GM23338 (cell line): ENCODE measurements at regions not wholly inside any gene's neighbourhood (a gene's known extent, or its start where the extent isn't known, plus 50 kb on each side); places are given as distances from the start of the nearest gene placed in this dataset.

Experiments
- ATAC-seq: fragments of 200-7000 bp; cut with Tn5 transposase; 3 replicates; pipeline ENCODE4 v1.9.1; 2020
- DNase-seq: peaks from one replicate; pipeline ENCODE4 v3.0.0-alpha.2; 2015; ENCODE audit warnings: low spot score
- H2AFZ ChIP-seq: fragments of 200-600 bp; sonication (generic); 2 replicates; pipeline ENCODE4 v1.8.0; 2016; ENCODE audit warnings: antibody characterized with exemption, mild to moderate bottlenecking, moderate library complexity
- H3F3A ChIP-seq: fragments of 200-600 bp; sonication (generic); replicated peaks from 2 replicates; pipeline ENCODE4 v1.8.0; 2017; ENCODE audit warnings: antibody characterized with exemption, mixed run types, low read depth
- H3K27ac ChIP-seq: fragments of 200-600 bp; sonication (generic); 2 replicates; pipeline ENCODE4 v1.6.1; 2016; ENCODE audit warnings: low read depth
- H3K27me3 ChIP-seq: fragments of 200-600 bp; sonication (generic); 2 replicates; pipeline ENCODE4 v1.8.0; 2016; ENCODE audit warnings: mild to moderate bottlenecking, mixed run types, moderate library complexity; ENCODE audit not compliant: insufficient read depth
- H3K36me3 ChIP-seq: fragments of 200-600 bp; sonication (generic); 2 replicates; pipeline ENCODE4 v1.8.0; 2016; ENCODE audit warnings: mild to moderate bottlenecking; ENCODE audit not compliant: insufficient read depth
- H3K4me1 ChIP-seq: fragments of 200-600 bp; sonication (generic); 2 replicates; pipeline ENCODE4 v1.8.0; 2016; ENCODE audit warnings: mild to moderate bottlenecking, moderate library complexity; ENCODE audit not compliant: insufficient read depth
- H3K4me2 ChIP-seq: fragments of 200-600 bp; sonication (generic); 2 replicates; pipeline ENCODE4 v1.7.1; 2017; ENCODE audit warnings: mixed run types
- H3K4me3 ChIP-seq: fragments of 200-600 bp; sonication (generic); 2 replicates; pipeline ENCODE4 v1.6.1; 2016; ENCODE audit warnings: mixed run types
- H3K79me2 ChIP-seq: fragments of 200-600 bp; sonication (generic); replicated peaks from 2 replicates; pipeline ENCODE4 v1.8.0; 2017; ENCODE audit warnings: mild to moderate bottlenecking; ENCODE audit not compliant: insufficient read depth
- H3K9me2 ChIP-seq: fragments of 200-600 bp; sonication (generic); 2 replicates; pipeline ENCODE4 v1.8.0; 2017; ENCODE audit not compliant: insufficient read depth
- H4K20me1 ChIP-seq: fragments of 200-600 bp; sonication (generic); replicated peaks from 2 replicates; pipeline ENCODE4 v1.8.0; 2017; ENCODE audit warnings: mild to moderate bottlenecking; ENCODE audit not compliant: insufficient read depth
- H3K27ac Mint-ChIP-seq: 2 replicates; pipeline ENCODE4 v1.8.0; 2020; ENCODE audit warnings: inconsistent platforms, mild to moderate bottlenecking, moderate library complexity, mixed read lengths
- H3K27me3 Mint-ChIP-seq: 3 replicates; pipeline ENCODE4 v1.8.0; 2022; ENCODE audit warnings: low read depth, mild to moderate bottlenecking, moderate library complexity, mixed read lengths, inconsistent platforms; ENCODE audit not compliant: insufficient read depth, poor library complexity
- H3K36me3 Mint-ChIP-seq: 3 replicates; pipeline ENCODE4 v1.8.0; 2021; ENCODE audit warnings: low read depth, mild to moderate bottlenecking, inconsistent platforms, moderate library complexity, mixed read lengths
- H3K4me1 Mint-ChIP-seq: 3 replicates; pipeline ENCODE4 v1.8.0; 2020; ENCODE audit warnings: mild to moderate bottlenecking, inconsistent platforms, mixed read lengths
- H3K4me3 Mint-ChIP-seq: 3 replicates; pipeline ENCODE4 v1.8.0; 2021; ENCODE audit warnings: moderate library complexity, mild to moderate bottlenecking, inconsistent platforms, mixed read lengths
- H3K9me3 Mint-ChIP-seq: 3 replicates; pipeline ENCODE4 v1.8.0; 2020; ENCODE audit warnings: moderate library complexity, mild to moderate bottlenecking, inconsistent platforms, mixed read lengths
- CREB1 ChIP-seq: fragments of 250-450 bp; sonication (Bioruptor Pico); IDR thresholded peaks from 2 replicates; pipeline ENCODE4 v1.5.0; 2020; ENCODE audit warnings: low read depth, mild to moderate bottlenecking, moderate library complexity
- EZH2 ChIP-seq: fragments of 200-600 bp; sonication (generic); IDR thresholded peaks from one replicate; pipeline ENCODE4 v1.8.0; 2017; ENCODE audit warnings: antibody characterized with exemption, mild to moderate bottlenecking, low read depth; ENCODE audit not compliant: unreplicated experiment
- EZH2phosphoT487 ChIP-seq: fragments of 200-600 bp; sonication (generic); IDR thresholded peaks from one replicate; pipeline ENCODE4 v1.8.1; 2018; ENCODE audit warnings: antibody characterized with exemption; ENCODE audit not compliant: unreplicated experiment
- JUNB ChIP-seq: IDR thresholded peaks from one replicate; pipeline ENCODE4 v1.6.1; 2016; ENCODE audit warnings: antibody characterized with exemption; ENCODE audit not compliant: unreplicated experiment
- NANOG ChIP-seq: IDR thresholded peaks from 2 replicates; pipeline ENCODE4 v1.6.1; 2016; ENCODE audit warnings: antibody characterized with exemption, borderline replicate concordance
- POLR2AphosphoS5 ChIP-seq: IDR thresholded peaks from 2 replicates; pipeline ENCODE4 v1.6.1; 2016; ENCODE audit warnings: antibody characterized with exemption, low read depth
- STAT1 ChIP-seq: IDR thresholded peaks from one replicate; pipeline ENCODE4 v1.6.1; 2016; ENCODE audit warnings: antibody characterized with exemption; ENCODE audit not compliant: unreplicated experiment
- ZNF114 ChIP-seq: fragments of 250-450 bp; sonication (Bioruptor Pico); IDR thresholded peaks from 2 replicates; pipeline ENCODE4 v1.5.0; 2020; ENCODE audit warnings: mild to moderate bottlenecking, moderate library complexity
- ZNF331 ChIP-seq: fragments of 250-450 bp; sonication (Bioruptor Pico); IDR thresholded peaks from 2 replicates; pipeline ENCODE4 v1.5.0; 2020; ENCODE audit warnings: low read depth, mild to moderate bottlenecking, moderate library complexity
- TF ChIP-seq, protein P1 (sequence below): IDR thresholded peaks from one replicate; pipeline ENCODE4 v1.6.1; 2018; ENCODE audit warnings: antibody characterized with exemption; ENCODE audit not compliant: unreplicated experiment
- TF ChIP-seq, protein P2 (sequence below), 2 experiments: fragments of 200-600 bp in 1 of 2; sonication (generic) in 1 of 2; conservative IDR thresholded peaks; 2 replicates each; pipeline versions ENCODE4 v1.5.1 to v1.6.1; 2016 to 2017; ENCODE audit warnings: antibody characterized with exemption in 2 of 2, low read depth in 2 of 2, mild to moderate bottlenecking in 2 of 2, moderate library complexity in 1 of 2
- TF ChIP-seq, protein P3 (sequence below): fragments of 250-450 bp; sonication (Bioruptor Pico); IDR thresholded peaks from 2 replicates; pipeline ENCODE4 v1.5.0; 2020; ENCODE audit warnings: mild to moderate bottlenecking, moderate library complexity
- TF ChIP-seq, protein P4 (sequence below): IDR thresholded peaks from 2 replicates; pipeline ENCODE4 v1.6.1; 2016; ENCODE audit warnings: antibody characterized with exemption

DNA sequence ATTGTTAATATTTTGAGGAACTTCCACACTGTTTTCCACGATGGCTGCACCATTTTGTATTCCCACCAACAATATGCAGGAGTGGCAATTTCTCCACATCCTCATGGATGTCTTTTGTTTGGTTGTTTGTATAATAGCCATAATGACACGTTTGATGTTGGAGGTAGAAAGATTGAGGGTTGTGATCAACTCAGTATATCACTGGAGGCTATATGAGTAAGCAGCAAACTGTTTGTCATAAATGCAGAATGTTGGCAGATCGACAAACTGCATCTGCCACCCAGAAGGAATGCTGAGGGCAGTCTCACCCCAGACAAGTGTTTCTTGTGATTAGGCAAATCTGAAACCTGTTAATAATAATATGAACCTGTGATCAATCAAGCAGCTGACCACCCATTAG is 243.9 kb upstream of the WDFY3 start:
- Histone ChIP-seq H3K4me1 (no peaks in the 10 kb centered on the region), H2AFZ (no peak overlapping the region), H3K4me2 (no peak overlapping the region), H3K4me3 (no peak overlapping the region), H3K9me2 (no peaks in the 10 kb centered on the region), H3K36me3 (no peaks in the 10 kb centered on the region), H3K27me3 (no peaks in the 10 kb centered on the region), H4K20me1 (no peaks in the 10 kb centered on the region), H3K27ac (no peak overlapping the region), H3F3A (no peaks in the 10 kb centered on the region), H3K79me2 (no peaks in the 10 kb centered on the region)
- H3K4me1 Mint-ChIP-seq: no peaks in the 10 kb centered on the region
- DNase-seq: no peak
- H3K27me3 Mint-ChIP-seq: no peaks in the 10 kb centered on the region
- TF ChIP-seq, protein P1, sequence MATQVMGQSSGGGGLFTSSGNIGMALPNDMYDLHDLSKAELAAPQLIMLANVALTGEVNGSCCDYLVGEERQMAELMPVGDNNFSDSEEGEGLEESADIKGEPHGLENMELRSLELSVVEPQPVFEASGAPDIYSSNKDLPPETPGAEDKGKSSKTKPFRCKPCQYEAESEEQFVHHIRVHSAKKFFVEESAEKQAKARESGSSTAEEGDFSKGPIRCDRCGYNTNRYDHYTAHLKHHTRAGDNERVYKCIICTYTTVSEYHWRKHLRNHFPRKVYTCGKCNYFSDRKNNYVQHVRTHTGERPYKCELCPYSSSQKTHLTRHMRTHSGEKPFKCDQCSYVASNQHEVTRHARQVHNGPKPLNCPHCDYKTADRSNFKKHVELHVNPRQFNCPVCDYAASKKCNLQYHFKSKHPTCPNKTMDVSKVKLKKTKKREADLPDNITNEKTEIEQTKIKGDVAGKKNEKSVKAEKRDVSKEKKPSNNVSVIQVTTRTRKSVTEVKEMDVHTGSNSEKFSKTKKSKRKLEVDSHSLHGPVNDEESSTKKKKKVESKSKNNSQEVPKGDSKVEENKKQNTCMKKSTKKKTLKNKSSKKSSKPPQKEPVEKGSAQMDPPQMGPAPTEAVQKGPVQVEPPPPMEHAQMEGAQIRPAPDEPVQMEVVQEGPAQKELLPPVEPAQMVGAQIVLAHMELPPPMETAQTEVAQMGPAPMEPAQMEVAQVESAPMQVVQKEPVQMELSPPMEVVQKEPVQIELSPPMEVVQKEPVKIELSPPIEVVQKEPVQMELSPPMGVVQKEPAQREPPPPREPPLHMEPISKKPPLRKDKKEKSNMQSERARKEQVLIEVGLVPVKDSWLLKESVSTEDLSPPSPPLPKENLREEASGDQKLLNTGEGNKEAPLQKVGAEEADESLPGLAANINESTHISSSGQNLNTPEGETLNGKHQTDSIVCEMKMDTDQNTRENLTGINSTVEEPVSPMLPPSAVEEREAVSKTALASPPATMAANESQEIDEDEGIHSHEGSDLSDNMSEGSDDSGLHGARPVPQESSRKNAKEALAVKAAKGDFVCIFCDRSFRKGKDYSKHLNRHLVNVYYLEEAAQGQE: no peak
- no peak for TF ChIP-seq NANOG
- TF ChIP-seq POLR2AphosphoS5: no peak
- no peak for TF ChIP-seq ZNF114 (CRISPR knock-in tag)
- TF ChIP-seq EZH2phosphoT487: no peak
- no peak for TF ChIP-seq STAT1
- TF ChIP-seq EZH2: no peak
- TF ChIP-seq, protein P2, sequence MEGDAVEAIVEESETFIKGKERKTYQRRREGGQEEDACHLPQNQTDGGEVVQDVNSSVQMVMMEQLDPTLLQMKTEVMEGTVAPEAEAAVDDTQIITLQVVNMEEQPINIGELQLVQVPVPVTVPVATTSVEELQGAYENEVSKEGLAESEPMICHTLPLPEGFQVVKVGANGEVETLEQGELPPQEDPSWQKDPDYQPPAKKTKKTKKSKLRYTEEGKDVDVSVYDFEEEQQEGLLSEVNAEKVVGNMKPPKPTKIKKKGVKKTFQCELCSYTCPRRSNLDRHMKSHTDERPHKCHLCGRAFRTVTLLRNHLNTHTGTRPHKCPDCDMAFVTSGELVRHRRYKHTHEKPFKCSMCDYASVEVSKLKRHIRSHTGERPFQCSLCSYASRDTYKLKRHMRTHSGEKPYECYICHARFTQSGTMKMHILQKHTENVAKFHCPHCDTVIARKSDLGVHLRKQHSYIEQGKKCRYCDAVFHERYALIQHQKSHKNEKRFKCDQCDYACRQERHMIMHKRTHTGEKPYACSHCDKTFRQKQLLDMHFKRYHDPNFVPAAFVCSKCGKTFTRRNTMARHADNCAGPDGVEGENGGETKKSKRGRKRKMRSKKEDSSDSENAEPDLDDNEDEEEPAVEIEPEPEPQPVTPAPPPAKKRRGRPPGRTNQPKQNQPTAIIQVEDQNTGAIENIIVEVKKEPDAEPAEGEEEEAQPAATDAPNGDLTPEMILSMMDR (conservative IDR thresholded peaks at IDR 0.05; ENCODE audit: low read depth in 2 of 2): no peak
- TF ChIP-seq, protein P3, sequence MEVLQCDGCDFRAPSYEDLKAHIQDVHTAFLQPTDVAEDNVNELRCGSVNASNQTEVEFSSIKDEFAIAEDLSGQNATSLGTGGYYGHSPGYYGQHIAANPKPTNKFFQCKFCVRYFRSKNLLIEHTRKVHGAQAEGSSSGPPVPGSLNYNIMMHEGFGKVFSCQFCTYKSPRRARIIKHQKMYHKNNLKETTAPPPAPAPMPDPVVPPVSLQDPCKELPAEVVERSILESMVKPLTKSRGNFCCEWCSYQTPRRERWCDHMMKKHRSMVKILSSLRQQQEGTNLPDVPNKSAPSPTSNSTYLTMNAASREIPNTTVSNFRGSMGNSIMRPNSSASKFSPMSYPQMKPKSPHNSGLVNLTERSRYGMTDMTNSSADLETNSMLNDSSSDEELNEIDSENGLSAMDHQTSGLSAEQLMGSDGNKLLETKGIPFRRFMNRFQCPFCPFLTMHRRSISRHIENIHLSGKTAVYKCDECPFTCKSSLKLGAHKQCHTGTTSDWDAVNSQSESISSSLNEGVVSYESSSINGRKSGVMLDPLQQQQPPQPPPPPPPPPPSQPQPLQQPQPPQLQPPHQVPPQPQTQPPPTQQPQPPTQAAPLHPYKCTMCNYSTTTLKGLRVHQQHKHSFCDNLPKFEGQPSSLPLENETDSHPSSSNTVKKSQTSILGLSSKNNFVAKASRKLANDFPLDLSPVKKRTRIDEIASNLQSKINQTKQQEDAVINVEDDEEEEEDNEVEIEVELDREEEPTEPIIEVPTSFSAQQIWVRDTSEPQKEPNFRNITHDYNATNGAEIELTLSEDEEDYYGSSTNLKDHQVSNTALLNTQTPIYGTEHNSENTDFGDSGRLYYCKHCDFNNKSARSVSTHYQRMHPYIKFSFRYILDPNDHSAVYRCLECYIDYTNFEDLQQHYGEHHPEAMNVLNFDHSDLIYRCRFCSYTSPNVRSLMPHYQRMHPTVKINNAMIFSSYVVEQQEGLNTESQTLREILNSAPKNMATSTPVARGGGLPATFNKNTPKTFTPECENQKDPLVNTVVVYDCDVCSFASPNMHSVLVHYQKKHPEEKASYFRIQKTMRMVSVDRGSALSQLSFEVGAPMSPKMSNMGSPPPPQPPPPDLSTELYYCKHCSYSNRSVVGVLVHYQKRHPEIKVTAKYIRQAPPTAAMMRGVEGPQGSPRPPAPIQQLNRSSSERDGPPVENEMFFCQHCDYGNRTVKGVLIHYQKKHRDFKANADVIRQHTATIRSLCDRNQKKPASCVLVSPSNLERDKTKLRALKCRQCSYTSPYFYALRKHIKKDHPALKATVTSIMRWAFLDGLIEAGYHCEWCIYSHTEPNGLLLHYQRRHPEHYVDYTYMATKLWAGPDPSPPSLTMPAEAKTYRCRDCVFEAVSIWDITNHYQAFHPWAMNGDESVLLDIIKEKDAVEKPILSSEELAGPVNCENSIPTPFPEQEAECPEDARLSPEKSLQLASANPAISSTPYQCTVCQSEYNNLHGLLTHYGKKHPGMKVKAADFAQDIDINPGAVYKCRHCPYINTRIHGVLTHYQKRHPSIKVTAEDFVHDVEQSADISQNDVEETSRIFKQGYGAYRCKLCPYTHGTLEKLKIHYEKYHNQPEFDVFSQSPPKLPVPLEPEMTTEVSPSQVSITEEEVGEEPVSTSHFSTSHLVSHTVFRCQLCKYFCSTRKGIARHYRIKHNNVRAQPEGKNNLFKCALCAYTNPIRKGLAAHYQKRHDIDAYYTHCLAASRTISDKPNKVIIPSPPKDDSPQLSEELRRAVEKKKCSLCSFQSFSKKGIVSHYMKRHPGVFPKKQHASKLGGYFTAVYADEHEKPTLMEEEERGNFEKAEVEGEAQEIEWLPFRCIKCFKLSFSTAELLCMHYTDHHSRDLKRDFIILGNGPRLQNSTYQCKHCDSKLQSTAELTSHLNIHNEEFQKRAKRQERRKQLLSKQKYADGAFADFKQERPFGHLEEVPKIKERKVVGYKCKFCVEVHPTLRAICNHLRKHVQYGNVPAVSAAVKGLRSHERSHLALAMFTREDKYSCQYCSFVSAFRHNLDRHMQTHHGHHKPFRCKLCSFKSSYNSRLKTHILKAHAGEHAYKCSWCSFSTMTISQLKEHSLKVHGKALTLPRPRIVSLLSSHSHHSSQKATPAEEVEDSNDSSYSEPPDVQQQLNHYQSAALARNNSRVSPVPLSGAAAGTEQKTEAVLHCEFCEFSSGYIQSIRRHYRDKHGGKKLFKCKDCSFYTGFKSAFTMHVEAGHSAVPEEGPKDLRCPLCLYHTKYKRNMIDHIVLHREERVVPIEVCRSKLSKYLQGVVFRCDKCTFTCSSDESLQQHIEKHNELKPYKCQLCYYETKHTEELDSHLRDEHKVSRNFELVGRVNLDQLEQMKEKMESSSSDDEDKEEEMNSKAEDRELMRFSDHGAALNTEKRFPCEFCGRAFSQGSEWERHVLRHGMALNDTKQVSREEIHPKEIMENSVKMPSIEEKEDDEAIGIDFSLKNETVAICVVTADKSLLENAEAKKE (CRISPR knock-in tag): no peak
- TF ChIP-seq ZNF331 (CRISPR knock-in tag): no peak
- TF ChIP-seq JUNB: no peak
- no peak for TF ChIP-seq CREB1 (CRISPR knock-in tag)
- TF ChIP-seq, protein P4, sequence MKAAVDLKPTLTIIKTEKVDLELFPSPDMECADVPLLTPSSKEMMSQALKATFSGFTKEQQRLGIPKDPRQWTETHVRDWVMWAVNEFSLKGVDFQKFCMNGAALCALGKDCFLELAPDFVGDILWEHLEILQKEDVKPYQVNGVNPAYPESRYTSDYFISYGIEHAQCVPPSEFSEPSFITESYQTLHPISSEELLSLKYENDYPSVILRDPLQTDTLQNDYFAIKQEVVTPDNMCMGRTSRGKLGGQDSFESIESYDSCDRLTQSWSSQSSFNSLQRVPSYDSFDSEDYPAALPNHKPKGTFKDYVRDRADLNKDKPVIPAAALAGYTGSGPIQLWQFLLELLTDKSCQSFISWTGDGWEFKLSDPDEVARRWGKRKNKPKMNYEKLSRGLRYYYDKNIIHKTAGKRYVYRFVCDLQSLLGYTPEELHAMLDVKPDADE: no peak
- ATAC-seq: no peak
- no peaks in the 10 kb centered on the region; the same call in 2 of the 3 replicates for H3K36me3 Mint-ChIP-seq
- peaks cover 6% of the 10 kb centered on the region; the same call in 2 of the 3 replicates for H3K9me3 Mint-ChIP-seq
- H3K27ac Mint-ChIP-seq: no peak overlapping the region
- no peak overlapping the region for H3K4me3 Mint-ChIP-seq
